Cardiac muscle cell (in vitro differentiated cells and primary cell): ENCODE measurements at regions not wholly inside any gene's neighbourhood (a gene's known extent, or its start where the extent isn't known, plus 50 kb on each side); places are given as distances from the start of the nearest gene placed in this dataset.

ENCODE experiments used
- DNase-seq, 2 donors: peaks; one replicate each; pipeline versions ENCODE4 v3.0.0 to v3.0.0-alpha.2; 2010 to 2017; ENCODE audit warnings: low read depth in 1 of 2, low spot score in 1 of 2
- H3K27ac ChIP-seq: fragments of 200-600 bp; sonication (generic); 2 replicates; pipeline ENCODE4 v1.5.1; 2016
- H3K27me3 ChIP-seq: fragments of 200-600 bp; sonication (generic); 2 replicates; pipeline ENCODE4 v1.6.0; 2016; ENCODE audit warnings: control low read depth
- H3K36me3 ChIP-seq: fragments of 200-600 bp; sonication (generic); 2 replicates; pipeline ENCODE4 v1.5.1; 2016; ENCODE audit warnings: control low read depth
- H3K4me1 ChIP-seq: fragments of 200-600 bp; sonication (generic); 2 replicates; pipeline ENCODE4 v1.8.1; 2017; ENCODE audit warnings: low read depth, mild to moderate bottlenecking, mixed run types
- H3K4me3 ChIP-seq: fragments of 200-600 bp; sonication (generic); 2 replicates; pipeline ENCODE4 v1.5.1; 2016; ENCODE audit warnings: mild to moderate bottlenecking
- H3K9me3 ChIP-seq: fragments of 200-600 bp; sonication (generic); 2 replicates; pipeline ENCODE4 v1.5.1; 2017; ENCODE audit warnings: low read depth, mild to moderate bottlenecking, control low read depth
- TF ChIP-seq, protein P1 (sequence below): IDR thresholded peaks from 2 replicates; pipeline ENCODE4 v1.5.1; 2012; ENCODE audit warnings: low read depth, mild to moderate bottlenecking, low read length

- DNase-seq, result no peak
- no peak overlapping the region for H3K4me3 ChIP-seq
- no peaks in the 10 kb centered on the region for H3K9me3 ChIP-seq
- H3K4me1 ChIP-seq, result no peaks in the 10 kb centered on the region
- TF ChIP-seq, protein P1, sequence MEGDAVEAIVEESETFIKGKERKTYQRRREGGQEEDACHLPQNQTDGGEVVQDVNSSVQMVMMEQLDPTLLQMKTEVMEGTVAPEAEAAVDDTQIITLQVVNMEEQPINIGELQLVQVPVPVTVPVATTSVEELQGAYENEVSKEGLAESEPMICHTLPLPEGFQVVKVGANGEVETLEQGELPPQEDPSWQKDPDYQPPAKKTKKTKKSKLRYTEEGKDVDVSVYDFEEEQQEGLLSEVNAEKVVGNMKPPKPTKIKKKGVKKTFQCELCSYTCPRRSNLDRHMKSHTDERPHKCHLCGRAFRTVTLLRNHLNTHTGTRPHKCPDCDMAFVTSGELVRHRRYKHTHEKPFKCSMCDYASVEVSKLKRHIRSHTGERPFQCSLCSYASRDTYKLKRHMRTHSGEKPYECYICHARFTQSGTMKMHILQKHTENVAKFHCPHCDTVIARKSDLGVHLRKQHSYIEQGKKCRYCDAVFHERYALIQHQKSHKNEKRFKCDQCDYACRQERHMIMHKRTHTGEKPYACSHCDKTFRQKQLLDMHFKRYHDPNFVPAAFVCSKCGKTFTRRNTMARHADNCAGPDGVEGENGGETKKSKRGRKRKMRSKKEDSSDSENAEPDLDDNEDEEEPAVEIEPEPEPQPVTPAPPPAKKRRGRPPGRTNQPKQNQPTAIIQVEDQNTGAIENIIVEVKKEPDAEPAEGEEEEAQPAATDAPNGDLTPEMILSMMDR, result no peak
- H3K27ac ChIP-seq, result no peak overlapping the region
- H3K27me3 ChIP-seq, result no peaks in the 10 kb centered on the region
- no peaks in the 10 kb centered on the region for H3K36me3 ChIP-seq
Observed at GRCh38 chr6:40973304-40973703, 65.7 kb downstream of the UNC5CL start.

DNA sequence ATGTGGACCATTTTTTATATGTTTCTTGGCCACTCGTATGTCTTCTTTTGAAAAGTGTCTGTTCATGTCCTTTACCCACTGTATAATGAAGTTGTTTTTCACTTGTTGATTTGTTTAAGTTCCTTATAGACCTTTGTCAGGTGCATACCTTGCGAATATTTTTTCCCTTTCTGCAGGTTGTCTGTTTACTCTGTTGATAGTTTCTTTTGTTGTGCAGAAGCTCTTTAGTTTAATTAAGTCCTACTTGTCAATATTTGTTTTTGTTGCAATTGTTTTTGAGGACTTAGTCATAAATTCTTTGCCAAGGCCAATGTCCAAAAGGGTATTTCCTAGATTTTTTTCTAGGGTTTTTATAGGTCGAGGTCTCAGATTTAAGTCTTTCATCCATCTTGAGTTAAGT is 66.2 kb downstream of the UNC5CL start:
- TF ChIP-seq, protein P1, result no peak
- Histone ChIP-seq H3K36me3 (no peaks in the 10 kb centered on the region), H3K9me3 (no peaks in the 10 kb centered on the region), H3K27me3 (no peaks in the 10 kb centered on the region), H3K27ac (no peak overlapping the region), H3K4me3 (no peak overlapping the region), H3K4me1 (no peaks in the 10 kb centered on the region)
- no peak for DNase-seq

GRCh38 chr6:40972190-40972589 is 66.8 kb downstream of the UNC5CL start:
- H3K27me3 ChIP-seq, result no peaks in the 10 kb centered on the region
- TF ChIP-seq, protein P1, result no peak
- H3K9me3 ChIP-seq, result no peaks in the 10 kb centered on the region
- no peaks in the 10 kb centered on the region for H3K36me3 ChIP-seq
- H3K4me3 ChIP-seq, result no peak overlapping the region
- H3K27ac ChIP-seq, result no peak overlapping the region
- no peak for DNase-seq
- no peaks in the 10 kb centered on the region for H3K4me1 ChIP-seq

- H3K36me3 ChIP-seq, result no peaks in the 10 kb centered on the region
- DNase-seq, result no peak
- peaks cover 6% of the 10 kb centered on the region for H3K4me1 ChIP-seq
- TF ChIP-seq, protein P1, result no peak
- H3K9me3 ChIP-seq, result no peaks in the 10 kb centered on the region
- no peaks in the 10 kb centered on the region for H3K27me3 ChIP-seq
- no peak overlapping the region for H3K4me3 ChIP-seq
- no peak overlapping the region for H3K27ac ChIP-seq
Observed at GRCh38 chr6:40968620-40969164, 70.3 kb downstream of the UNC5CL start.

DNA sequence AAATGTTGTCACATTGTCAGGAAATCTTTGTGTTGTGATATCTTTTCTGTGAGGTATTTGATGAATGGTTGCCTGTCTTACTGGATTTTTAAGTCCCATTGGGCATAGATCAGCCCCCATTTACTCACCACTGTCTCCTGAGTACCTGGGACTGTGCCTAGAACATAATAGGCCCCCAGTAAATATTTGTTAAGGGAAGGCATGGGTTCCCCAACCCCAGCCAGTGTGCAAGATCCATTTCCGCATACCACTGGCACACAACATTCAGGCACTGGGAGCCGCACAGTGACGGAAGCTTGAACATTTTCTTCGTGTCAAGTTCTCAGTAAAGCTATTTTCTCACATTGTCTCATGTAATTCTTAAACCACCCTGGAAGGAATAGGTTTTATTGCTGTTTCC is 72.2 kb downstream of the UNC5CL start:
- Histone ChIP-seq H3K4me3 (no peak overlapping the region), H3K36me3 (no peaks in the 10 kb centered on the region), H3K9me3 (no peaks in the 10 kb centered on the region), H3K27me3 (no peaks in the 10 kb centered on the region), H3K4me1 (peaks cover 6% of the 10 kb centered on the region), H3K27ac (no peak overlapping the region)
- DNase-seq, result no peak
- TF ChIP-seq, protein P1, result no peak

DNA sequence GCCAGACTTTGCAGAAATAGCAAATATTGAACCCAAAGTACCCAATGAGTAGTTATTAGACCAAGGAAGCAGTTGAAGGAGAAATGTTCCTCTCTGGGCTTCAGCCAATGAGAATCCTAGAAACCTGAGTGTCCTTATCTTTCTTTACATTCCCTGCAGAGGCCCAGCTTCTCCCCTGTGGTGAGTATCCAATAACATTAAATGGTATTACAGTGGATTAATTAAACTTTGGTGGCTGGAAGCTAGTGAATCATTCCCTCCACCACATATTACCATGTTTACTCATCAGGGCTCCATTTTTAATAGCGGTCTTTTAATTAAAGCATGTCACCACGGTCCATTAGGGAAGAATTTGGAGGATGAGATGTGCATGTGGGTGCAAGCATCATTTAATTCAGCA is 74.0 kb downstream of the UNC5CL start:
- Histone ChIP-seq H3K9me3 (no peaks in the 10 kb centered on the region), H3K27ac (no peak overlapping the region), H3K27me3 (no peaks in the 10 kb centered on the region), H3K4me1 (peaks cover 13% of the 10 kb centered on the region), H3K36me3 (no peaks in the 10 kb centered on the region), H3K4me3 (no peak overlapping the region)
- no peak for DNase-seq
- TF ChIP-seq, protein P1, result no peak
